ENCODE measurements at regions not wholly inside any gene's neighbourhood (a gene's known extent, or its start where the extent isn't known, plus 50 kb on each side); places are given as distances from the start of the nearest gene placed in this dataset.
A peak's percentile ranks its signal among the peaks of the same experiment; 100 is the strongest.

GRCh38 chr2:59033661-59034060 is 792.5 kb upstream of the FANCL start:
- DNase-seq = no peak

DNA sequence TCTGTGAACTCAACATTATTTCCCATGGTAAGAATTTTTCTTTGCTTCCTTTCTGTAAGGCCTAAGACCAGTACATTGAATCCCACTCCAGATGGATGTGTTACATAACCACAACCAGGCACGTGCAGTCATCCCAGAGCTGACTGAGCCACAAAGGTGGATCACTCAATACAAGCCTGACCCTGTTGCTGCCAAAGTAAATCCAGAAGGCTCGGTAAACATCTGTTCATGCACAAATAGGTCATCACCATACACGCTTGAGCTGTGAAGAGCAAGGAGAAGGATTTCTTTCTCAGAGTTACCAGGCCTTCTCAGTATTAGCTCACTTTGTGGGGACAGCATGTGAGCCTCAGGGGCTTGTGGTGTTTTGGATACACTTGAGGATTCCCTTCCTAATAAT is 791.4 kb upstream of the FANCL start:
- DNase-seq = no peak

- DNase-seq = no peak
These were observed 787.9 kb upstream of the FANCL start for GRCh38 chr2:59029058-59029457.

DNA sequence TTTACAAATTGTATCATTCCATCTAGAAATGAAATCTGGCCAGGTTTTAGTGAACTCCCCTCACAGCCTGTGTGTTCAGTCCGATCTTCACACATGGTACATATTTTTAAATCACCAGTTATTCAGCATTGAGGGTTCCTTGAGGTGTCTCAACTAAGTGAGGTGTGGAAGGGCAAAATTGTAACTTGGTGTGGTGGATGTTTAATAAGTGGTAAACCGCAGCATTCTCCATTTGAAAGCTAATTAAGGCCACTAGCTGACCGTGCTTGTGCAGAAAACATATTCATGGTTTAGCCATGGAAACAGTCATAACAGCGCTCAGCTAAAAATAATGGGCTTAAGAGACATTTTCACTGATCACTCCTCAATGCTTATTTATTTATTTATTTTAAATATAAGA is 786.2 kb upstream of the FANCL start:
- DNase-seq = no peak

GRCh38 chr2:59025157-59025757 is 784.1 kb upstream of the FANCL start:
- peak; percentile 35 for DNase-seq

DNA sequence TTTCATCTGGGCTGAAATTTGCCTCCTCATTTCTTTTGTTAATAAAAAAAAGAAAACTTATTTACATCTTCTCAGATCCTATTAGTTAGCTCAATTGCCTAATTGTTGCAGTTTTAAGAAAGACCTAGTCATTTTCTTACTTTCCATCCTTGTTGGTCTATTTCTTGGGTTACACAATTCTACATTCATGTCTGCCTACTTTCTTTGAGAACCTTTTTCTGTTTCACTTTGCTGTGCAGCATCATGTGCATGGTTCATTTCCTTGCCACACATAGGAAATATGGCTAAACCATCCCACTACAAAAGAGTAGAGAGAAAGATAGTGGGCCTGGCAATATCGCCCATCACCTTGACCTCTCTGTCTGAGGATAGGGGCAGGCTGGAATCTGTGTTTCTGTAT is 780.7 kb upstream of the FANCL start:
- DNase-seq = no peak

DNA sequence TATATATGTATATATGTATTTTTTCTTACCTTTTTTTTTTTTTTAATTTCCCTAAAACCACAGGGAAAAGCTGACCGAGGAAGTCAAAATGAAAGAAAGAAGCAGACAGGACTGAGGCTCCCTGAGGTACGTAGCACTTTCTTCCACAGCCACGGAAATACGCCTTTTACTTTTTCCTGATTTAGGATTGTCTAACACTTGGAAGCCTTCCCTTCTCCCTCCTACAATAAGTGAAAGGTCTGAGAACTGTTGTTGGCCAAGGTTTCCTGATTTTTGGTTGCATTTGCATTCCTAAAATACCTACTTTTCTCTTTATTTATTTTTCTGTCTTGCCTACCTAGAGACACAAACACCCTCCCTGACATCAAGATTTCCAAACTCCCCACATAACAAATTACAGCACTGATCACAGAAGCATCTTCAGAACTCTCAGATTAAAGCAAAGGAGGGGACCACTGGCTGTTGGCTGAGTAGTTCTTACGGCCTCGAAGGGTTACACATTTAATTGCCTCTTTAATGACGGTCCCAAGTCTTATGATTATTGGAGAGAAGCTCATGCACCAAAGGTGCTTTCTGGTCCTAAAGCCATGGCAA is 778.5 kb upstream of the FANCL start:
- no peak for DNase-seq

GRCh38 chr2:59018737-59019136 is 777.6 kb upstream of the FANCL start:
- no peak for DNase-seq

DNA sequence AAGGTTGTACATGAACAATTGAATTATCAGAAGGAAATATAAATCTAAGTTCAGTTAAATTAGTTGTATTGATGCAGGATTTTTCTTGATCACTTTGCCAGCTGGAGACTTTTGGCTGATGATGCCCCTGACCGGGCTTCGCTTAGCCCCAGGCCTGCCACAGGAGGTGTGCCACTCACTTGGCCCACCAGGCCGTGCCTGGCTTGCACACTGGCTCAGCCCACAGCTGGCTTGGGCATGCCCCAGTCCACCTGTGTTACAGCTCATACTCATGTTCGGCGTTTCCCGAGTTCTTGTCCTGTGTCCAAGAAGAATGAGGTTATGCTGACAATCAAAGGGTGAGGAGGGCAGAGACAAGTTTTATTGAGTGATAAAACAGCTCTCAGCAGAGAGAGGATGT is 773.9 kb upstream of the FANCL start:
- no peak for DNase-seq

GRCh38 chr2:59012971-59013370 is 771.8 kb upstream of the FANCL start:
- no peak for DNase-seq

DNA sequence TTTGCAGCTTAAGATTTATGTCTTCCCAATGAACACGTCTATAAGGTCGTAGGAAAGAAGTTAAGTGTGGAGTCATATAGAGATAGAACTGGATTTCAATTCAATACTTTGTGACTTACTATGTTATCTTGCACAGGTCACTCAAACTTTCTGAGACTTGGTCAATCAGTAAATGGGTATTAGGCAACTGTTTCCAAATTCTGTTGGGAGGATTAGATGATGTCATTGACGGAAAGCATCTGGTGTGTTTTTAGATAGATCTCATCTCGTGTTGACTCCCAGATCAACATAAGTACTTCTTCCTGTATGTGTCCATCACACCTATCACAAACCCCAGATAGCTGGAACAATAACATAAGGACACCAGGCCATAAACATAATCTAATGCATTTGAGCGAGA is 771.1 kb upstream of the FANCL start:
- no peak for DNase-seq

DNA sequence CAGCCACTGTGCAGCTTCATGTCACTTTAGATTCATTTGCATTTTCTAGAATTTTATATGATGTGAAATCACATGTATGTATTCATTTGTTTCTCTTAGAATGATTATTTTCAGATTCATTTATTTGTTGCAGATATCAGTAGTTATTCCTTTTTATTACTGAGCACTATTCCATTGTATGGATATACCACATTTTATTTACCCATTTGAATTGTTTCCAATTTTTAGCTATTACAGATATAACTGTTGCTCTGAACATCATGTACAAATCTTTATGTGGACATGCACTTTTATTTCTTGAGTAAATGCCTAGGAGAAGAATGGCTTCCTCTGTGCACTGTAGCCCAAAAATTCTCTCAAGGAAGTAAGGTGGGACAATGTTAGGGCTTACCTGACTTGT is 767.8 kb upstream of the FANCL start:
- DNase-seq = no peak

GRCh38 chr2:59005836-59006615 is 764.9 kb upstream of the FANCL start:
- DNase-seq = no peak

DNA sequence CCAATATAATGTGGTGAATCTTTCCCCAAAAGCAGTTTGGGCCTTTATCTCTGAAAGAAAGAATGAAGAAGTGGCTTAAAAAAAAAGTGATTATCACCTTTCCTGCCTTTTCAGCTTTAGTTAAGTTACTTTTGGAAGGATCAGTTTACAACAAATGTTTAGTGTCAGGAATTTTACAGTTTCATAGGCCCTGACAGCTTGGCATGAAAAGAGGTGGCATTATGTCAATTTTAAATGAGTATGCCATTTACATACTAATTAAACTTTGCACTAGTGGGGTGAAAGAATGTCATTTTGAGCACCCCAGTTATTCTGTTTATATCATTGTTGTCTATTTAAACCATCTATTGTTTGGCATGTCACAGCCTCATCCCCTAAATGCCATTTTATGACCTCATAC is 763.5 kb upstream of the FANCL start:
- no peak for DNase-seq

DNA sequence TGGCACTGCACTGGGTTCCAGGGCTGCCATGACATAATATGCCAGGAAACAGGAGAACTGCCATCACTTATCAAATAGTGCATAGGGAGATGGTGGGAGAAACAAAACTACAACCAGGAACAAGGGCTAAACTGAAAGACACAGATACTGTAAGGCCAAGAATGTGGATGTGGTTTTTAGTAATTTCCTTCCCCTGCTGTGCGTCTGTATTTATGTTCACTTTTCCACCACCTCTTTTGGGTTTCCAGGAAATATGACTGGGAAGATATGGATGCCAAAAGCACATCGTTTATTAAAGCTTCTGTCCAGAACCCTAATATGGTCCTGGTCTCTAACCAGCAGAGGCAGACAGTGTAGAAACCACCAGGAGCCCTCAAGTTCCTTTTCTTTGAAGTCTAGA is 759.7 kb upstream of the FANCL start:
- DNase-seq = peak; percentile 61

DNA sequence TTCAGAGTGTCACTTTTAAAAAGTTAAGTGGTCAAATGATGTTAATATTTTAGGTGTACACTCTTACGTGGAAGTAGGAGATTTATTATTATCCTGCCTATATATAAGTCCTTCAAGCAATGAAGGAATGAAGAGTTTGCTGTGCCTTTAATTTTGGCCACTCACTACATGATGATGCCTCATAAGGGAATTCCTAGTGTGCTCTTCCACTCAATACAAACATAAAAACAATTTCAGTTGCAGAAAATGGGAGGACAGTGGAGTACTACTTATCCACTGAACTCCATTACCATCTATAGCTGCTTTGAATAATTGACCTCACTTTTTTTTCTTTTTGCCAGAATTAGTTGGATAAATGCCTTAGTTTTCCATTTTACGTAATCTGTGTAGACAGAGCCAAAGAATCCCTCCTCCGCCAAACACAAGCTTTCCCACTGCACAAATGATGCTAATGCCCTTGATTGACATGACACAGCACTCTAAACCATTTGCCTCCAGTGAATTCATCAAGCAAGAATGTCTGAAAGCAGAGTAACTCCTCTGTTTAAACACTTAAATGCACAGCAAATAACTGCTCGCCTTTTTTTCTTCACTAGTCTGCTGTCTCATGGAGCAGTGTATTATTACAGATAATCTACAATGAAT is 751.1 kb upstream of the FANCL start:
- DNase-seq = peak; percentile 52

DNA sequence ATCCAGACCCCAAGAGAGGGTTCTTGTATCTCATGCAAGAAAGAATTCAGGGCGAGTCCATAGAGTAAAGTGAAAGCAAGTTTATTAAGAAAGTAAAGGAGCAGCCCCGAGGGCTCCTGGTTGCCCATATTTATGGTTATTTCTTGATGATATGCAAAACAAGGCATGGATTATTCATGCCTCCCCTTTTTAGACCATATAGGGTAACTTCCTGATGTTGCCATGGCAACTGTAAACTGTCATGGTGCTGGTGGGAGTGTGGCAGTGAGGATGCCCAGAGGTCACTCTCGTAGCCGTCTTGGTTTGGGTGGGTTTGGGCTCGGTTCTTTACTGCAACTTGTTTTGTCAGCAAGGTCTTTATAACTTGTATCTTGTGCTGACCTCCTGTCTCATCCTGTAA is 750.2 kb upstream of the FANCL start:
- no peak for DNase-seq

GRCh38 chr2:58985541-58985940 is 744.4 kb upstream of the FANCL start:
- DNase-seq = no peak

GRCh38 chr2:58984731-58985130 is 743.6 kb upstream of the FANCL start:
- no peak for DNase-seq

DNA sequence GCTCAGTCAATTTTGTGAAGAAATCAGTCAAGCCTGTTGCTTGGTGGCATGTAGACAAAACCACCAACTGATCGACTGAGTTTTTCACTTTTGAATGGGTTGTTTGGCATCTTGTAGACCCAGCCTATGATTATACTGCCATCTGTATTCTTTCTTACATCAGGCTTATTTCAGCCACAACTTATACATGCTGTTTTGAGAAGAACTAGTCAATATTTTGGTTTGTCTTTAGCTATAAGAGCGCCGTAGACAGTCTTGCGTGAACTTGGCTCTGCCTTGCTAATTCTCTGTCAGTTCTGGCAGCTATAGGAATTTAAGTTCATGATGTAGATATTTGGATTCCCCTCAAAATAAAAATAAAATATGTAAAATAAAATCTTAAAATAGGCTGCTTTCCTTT is 742.0 kb upstream of the FANCL start:
- DNase-seq = no peak

DNA sequence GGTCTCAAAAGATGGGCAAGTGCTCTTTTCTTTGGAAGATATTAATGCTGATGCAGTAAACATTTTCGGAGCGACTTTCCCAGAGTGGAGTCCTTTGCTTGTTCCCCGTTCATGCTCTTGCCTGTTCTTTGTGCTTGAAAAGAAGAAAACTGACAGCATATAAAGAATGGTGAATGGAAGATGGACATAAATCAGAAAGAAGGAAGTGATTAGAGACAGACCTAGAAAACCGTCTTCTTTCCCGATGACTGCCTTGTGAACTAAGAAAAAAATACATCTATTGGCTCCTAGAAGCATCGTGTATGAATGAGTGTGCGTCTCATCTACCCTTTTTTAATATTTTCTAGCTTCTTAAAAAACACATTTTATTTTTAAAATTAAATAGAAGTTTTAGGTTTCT is 740.1 kb upstream of the FANCL start:
- DNase-seq = no peak

DNA sequence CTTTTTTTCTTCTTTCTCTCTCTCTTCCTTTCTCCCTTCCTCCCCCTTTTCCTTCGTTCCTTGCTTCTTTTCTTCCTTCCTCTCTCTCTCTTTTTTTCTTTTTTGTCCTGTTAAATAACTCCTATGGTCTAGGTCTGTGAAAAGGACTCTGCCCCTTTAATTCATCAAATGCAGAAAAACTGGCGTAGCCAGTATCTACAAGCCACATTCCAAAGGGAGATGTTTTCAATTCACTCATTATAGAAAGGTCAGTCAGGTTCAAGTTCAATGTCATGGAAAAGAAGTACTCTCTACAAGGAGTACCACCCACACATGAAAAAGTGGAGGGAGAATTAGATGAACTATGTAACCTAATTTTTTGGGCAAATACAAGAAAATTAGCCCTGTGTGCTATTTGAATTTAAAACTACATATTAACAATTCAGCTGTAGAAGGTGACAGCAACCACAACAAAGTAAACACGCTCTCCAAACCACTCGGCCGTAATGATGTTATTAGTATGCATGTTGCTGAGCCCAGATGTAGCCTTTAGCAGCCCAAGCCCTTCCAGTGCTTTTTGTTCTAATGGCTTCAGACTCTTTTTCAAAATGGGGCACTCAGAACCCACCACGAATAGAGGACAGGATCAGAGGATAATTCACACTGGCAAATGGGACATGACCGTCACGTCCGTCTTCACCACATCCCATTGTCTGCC is 735.4 kb upstream of the FANCL start:
- DNase-seq = no peak

- no peak for DNase-seq
These were observed 733.8 kb upstream of the FANCL start for GRCh38 chr2:58974881-58975280.

Data from fibroblast of skin of back (primary cell).